ENCODE measurements at regions not wholly inside any gene's neighbourhood (a gene's known extent, or its start where the extent isn't known, plus 50 kb on each side); places are given as distances from the start of the nearest gene placed in this dataset.
"Not testable (repeated sequence)": the region's sequence is repeated elsewhere in the genome, so short reads cannot be mapped to it uniquely, and the experiment has no call there.

DNA sequence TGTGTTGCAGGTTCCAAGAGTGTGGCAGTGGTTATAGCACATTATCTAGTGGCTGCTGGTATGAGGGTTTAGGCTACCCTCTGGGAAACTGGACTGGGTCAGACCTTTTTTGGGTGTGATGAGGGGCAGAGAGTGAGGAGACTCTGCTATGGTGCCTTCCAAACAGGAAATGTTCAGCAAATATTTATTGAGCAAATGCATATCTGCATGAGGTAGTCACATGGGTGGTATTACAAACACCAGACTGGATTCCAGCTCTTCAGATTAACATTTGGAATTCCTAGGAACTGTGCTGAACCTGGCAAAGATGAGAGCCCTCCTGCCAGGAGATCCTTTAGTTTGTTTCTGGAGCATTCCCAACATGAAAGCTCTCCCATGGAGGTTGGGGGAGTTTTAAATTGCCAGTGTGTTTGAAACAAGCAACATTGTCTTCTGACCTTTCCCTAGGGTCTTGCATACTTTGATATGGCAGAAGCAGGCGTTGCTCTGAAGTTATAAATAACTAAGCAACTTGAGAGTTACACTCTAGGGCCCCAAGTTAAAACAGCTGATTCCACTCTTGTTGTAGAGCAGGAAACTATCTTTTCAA lies 341.2 kb upstream of the C2CD4B start:
- no peak for DNase-seq (ENCODE audit: low read depth)

DNA sequence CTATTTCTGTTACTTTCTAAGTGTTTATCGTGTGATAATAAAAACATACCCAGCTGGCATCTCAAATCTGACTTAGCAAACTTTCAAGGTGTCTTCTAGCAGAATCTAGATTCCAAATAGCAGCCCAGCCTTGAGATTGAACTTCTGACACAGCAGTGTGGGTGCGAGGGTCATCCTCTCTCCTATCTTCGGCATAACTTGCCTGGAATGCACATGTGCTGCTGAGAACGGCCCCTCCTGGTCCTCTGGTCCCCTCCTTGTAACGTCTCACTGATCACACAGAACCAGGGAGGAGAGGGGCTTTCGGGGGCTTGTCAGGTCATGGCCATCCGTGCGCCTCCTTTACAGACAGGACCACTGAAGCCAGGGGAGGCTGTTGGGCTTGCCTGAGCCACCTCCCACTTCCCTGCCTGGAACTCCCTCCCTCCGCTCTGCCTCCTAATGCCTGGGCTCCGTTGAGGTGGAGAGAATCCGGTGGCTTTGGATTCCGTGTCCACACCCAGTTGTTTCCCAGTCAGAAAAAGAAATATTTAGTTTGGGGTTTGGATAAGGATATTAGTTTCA lies 344.4 kb upstream of the C2CD4B start:
- no peak for DNase-seq (ENCODE audit: low read depth)

DNA sequence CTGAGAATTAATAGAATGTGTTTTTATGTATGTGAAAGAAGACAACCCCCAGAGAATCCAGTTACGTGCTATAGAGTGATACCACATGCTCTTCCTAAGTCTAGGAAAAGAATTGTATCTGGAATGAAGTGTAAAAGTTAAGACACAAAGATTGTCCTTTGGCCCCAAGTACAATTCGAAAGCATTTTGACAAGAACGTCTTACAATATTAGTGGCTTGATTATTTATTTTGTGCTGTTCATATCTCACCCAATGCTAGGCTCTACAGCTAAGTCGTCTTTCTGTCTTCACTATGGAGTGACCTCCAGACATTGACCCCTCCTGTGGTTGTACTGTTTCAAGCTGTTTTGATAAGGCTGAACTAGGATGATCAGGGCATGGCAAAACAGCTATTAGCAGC lies 345.7 kb upstream of the C2CD4B start:
- no peak for DNase-seq (ENCODE audit: low read depth)

DNA sequence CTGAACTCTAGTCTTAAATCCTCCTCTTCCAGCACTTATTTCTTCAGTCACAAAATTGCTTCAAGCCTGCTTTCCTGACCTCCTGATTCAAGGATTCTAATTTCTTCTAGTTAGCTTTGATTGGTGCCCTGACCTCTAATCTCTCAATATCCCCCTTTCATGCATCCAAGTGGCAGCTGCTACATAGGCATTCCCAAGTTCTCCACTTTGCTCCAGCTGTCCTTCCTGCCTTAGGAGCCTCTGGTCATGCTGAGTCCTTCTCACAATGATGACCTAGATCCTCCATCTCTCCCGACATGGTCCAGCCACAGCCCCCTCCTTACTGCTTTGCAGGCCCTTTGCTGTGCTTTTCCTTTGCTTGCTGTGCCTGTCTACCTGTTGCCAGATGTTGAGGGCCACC lies 347.8 kb upstream of the C2CD4B start:
- DNase-seq (ENCODE audit: low read depth): no peak

DNA sequence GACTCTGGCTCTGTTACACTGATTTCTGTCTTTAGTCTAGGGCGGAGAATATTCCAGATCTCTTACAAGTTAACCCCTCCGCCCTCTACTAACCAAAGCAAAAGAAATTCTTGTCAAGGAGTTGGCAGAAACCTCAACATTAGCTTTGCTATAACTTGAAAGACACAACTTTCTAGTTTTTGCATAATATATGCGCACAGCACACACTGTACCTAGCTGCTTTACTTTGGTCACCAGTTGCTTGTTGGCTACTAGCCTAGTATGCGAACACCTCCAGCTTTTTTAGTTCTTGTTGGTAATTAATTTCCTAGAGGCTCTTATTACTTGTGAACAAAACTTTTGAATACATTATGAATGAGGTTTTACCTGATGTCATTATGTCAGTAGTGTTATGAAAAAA lies 348.8 kb upstream of the C2CD4B start:
- DNase-seq (ENCODE audit: low read depth): no peak

DNA sequence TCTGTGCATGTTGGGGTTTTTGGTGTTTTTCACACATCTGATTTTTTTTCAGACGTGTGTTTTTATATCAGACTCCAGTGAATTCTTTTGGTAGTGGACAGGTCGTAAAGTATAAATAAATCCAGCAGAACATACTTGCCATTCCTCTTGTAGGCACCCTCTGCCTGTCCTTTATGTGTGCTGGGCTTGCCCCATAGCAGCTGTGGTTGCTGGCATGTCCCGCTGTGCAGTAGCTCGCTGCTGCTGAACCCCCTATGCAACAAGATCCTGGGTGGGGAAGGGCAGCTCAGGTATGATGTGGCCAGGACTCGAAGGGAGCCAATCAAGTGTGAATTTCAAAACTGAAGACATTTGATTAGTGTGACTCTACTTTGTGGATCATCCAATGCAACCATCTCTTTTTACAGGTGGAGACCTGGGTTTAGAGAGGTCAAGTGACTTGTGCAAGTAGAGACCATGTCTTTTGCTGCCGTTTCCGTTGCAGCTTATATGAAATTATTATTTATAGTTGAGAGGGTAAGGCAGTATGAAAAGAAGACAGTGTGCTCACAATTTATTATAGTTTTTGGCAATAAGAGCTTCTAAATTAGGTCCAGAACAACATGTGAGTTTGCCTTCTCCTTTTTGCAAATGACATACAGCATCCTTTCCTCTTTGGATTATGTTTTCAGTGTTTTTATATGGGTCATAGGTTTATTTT lies 350.8 kb upstream of the C2CD4B start:
- DNase-seq (ENCODE audit: low read depth): no peak

DNA sequence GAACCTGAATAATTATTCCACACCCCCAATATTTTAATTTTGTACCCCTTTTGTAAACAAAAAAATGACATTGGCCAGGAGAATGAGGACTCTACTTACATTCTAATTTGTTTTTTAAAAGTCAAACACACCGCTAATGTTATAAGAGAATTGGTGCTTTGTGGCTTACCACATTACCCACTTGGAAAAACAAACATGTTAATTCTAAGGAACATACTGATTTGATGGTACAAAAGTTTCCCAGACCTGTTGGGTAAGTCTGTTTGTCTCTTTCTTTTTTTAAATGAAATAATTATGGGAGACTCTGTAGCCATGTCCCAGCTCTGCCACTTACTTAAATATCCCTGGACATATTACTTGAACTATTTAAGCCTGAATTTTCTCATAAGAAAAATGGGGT lies 352.5 kb upstream of the C2CD4B start:
- no peak for DNase-seq (ENCODE audit: low read depth)

DNA sequence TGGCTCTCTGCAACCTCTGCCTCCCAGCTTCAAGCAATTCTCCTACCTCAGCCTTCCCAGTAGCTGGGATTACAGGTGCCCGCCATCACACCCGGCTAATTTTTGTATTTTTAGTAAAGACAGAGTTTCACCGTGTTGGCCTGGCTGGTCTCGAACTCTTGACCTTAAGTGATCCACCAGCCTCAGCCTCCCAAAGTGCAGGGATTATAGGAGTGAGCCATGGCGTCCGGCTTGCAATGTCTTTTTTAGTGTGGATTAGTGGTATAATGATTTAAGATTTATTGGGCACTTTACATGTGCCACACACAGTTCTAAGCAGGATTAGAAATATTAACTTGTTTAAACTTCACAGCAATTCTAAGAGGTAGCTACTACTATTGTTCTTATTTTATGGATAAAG lies 353.6 kb upstream of the C2CD4B start:
- not testable (repeated sequence) for DNase-seq (ENCODE audit: low read depth)

DNA sequence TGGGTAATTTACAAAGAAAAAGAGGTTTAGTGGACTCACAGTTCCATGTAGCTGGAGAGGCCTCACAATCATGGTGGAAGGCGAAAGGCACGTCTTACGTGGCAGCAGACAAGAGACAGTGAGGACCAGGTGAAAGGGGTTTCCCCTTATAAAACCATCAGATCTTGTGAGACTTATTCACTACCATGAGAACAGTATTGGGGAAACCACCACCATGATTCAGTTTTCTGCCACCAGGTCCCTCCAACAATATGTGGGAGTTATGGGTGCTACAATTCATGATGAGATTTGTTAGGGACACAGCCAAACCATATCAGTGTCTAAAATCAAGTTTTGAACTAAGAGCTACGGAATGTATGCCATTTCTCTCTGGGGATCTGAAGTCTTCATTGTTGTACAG lies 354.8 kb upstream of the C2CD4B start:
- DNase-seq (ENCODE audit: low read depth): no peak

DNA sequence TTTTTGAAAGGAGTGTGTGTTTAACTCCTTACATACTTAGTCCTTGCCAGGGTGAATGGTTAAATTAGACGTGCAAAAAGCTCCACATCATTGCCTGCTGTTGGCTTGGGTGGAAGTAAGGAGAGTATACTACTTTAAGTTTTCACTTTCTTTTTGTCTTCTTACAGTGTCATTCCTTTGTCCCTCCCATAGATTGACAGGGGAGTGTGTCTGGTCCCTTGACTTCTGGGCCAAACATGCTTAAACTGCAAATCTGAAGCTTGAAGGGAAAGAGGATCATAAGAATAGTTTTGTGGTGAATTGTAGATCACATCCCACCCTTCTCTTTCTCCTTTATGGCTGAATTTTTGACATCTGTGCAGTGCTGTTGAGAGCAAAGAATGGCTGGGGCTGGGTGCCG lies 355.8 kb upstream of the C2CD4B start:
- DNase-seq (ENCODE audit: low read depth): no peak

DNA sequence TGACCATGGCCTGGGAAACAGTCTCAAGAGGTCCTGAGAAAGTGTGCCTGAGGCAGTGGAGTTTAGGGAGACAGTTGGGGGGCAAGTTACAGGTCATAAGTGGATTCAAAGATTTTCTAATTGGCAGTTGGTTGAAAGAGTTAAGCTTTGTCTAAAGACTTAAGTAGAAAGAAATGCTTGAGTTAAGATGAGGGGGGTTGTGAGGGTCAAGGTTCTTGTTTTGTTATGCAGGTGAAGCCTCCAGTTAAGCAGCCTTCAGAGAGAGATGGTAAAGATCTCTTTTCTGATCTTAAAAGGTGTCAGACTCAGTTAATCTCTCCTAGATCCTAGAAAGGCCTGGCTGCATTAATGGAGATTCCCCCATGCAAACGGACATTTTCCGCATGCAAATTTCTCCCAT lies 356.3 kb upstream of the C2CD4B start:
- no peak for DNase-seq (ENCODE audit: low read depth)

DNA sequence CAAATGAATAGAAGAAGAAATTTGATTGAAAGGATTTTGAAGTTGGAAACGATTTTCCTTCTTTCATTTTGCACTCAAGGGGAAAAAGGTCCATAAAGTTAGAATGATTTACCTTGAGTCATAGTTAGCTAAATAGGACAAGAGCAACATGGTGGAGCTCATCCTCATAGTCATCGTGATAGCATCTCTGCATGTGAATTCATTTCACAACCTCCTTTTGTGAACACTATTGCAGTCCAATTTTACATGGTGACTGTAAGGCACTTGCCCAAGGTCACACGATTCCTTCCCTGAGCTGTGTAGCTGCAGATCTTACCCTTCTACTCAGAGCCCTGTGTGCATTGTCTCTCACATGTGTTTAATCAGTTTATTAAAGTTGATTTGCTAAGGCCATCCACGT lies 359.8 kb upstream of the C2CD4B start:
- no peak for DNase-seq (ENCODE audit: low read depth)

DNA sequence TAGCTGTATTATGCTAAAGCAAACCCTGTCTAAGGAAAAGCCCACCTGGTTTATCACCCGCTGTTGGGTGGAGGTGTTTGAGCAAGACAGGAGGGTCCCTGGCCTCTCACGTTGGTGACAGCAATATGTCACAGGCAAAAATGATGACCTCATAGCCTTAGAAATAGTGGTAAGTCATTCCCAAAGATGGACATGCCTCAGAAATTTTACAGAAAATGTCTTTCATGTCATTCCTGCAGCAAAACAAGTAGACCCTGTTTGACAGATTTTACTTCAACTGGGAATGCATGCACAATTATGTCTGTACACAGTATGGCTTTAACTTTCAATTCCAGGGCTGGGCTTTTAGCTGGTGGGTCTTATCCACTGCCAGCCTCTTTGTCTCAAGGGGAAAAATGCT lies 362.3 kb upstream of the C2CD4B start:
- no peak for DNase-seq (ENCODE audit: low read depth)

DNA sequence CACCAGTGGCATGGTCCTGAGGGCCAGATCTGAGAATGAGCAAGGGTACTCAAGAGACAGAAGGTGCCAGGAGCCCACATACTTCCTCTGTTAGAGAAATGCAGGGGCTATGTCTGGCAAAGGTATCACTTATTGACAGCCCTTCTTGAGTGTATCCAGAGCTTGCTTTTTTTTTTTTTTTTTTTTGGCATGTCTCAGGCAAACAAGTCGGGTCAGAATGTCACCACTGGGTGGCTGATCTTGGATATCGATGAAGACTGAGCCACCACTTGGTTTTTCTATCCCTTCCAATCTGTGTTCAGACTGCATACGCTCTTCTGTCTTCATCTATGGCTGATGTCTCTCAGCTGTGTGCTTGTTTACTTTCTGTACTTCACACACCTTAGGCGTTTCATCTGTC lies 363.4 kb upstream of the C2CD4B start:
- no peak for DNase-seq (ENCODE audit: low read depth)

DNA sequence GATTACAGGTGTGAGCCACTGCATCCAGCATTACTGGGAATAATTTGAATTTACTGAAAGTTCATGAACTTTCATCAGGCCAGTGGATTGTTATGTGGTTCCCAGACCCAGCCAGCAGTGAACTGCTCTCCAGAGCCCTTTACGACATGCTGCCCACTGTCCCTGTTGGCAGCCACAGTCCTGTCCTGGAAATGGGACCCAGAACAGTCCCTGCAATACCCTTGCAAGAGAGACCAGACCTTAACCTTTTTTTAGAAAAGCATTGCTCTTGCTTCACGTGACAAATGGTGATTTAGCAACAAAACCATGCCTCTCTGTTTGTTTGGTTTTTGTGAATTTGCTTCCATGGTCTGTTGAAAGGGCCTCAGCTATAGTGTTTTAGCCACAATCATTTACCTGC lies 367.3 kb upstream of the C2CD4B start:
- DNase-seq (ENCODE audit: low read depth): no peak

DNA sequence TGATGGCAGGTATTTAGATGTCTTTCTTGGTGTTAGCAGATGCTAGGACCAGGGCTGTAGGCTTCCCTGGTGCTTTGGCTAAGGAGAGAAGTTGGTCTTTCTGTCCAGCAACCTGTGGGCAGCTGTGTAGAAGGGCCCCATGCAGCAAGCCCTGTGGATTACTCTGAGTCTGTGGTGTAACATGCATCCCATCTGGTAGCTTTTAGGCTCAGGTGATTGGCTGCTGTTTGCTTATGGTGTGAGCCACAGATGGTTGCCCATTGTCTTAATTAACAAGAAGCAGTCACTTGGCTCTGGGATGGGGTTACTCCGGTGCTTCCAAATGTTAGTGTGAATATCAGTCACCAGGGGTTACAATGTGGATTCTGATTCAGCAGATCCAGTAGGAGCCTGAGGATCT lies 368.6 kb upstream of the C2CD4B start:
- DNase-seq (ENCODE audit: low read depth): no peak

DNA sequence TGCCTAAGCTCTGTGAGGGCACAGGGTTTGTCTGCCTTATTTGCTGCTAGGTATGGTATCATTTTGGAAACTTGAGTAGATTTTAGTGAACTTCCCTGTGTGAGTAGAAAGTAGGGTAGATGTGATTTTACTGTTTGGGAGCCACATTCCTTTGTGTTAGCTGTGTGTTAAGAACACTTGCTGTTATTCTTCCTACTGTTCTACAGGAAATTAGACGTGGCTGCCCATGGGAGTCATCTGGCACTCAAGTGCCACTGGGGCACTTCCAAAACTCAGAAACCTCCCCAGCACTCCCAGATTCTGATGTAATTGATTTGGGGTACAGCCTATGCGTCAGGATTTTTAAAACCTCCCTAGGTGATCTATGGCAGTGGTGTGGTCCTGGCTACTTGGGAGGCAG lies 369.9 kb upstream of the C2CD4B start:
- DNase-seq (ENCODE audit: low read depth): no peak

DNA sequence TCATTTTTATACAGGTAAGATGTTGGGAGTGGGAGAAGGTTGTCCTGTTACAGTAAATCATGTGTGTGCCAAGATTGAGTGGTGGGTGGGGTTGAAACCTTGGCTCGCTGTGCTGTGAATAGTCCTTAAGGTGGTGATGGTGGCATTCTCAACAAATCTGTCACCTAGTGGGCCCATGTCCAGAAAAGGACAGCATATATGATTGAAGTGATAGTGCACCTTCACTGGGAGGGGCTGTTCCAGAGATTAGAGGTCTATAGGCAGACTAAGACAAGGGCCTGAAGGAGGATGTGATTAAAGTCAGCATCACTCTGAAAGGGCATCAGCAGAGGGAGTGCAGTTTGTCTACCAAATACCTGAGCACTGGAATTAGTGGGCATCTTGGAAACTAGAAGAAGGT lies 374.2 kb upstream of the C2CD4B start:
- no peak for DNase-seq (ENCODE audit: low read depth)

DNA sequence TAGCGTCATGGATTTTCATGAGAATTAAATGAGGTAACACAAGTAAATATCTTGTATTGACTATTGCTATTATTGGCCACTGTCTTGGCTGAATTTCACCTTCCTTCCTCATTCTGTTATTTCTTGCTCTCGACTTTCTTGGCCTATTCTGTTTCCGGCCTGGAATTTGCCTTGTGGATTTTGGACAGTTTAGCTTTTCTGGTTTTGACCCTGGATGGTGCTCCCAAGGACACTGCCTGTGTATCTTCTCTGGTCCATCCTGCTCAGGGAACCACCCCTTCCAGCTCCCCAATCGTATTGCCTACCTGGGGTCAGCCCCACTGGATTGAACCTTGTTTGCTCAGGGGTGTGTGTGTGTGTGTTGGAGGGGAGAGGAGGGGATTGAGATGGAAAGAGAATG lies 376.2 kb upstream of the C2CD4B start:
- no peak for DNase-seq (ENCODE audit: low read depth)

DNA sequence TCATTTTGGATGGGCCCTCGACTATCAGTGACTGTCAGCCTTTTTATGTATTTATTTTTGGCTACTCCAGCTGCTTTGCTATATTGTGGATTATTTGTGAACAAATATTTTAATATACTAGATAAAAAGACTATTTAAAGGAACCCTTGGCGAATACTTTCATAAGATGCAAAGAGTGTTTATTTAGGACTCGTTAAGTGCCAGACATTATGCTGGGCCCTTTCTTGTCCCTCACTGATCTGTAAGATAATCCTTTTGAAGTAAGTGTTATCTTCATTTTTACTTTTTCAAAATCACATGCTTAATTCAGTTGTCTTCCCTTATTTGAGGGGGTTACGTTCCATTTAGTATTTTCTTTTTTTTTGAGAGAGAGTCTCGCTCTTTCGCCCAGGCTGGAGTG lies 376.8 kb upstream of the C2CD4B start:
- DNase-seq (ENCODE audit: low read depth): no peak

DNA sequence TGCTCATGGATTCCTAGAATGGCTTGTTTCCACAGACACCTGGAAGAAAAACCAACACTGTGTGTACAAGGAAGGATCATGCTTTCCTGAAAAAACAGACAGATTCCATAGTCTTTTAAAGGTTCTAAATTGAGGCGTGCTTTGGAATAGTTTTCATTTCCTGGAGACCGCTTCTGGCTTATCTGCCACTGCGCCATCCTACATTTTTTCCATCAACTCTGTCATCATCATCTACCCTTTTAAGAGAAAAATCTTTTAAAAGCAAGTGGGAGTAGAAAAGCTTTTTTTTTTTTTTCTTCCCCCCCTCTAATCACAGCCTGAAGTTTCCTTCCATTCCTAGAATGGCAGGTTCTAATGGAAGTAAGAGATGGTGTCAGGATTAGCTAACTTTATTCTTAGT lies 379.4 kb upstream of the C2CD4B start:
- no peak for DNase-seq (ENCODE audit: low read depth)

DNA sequence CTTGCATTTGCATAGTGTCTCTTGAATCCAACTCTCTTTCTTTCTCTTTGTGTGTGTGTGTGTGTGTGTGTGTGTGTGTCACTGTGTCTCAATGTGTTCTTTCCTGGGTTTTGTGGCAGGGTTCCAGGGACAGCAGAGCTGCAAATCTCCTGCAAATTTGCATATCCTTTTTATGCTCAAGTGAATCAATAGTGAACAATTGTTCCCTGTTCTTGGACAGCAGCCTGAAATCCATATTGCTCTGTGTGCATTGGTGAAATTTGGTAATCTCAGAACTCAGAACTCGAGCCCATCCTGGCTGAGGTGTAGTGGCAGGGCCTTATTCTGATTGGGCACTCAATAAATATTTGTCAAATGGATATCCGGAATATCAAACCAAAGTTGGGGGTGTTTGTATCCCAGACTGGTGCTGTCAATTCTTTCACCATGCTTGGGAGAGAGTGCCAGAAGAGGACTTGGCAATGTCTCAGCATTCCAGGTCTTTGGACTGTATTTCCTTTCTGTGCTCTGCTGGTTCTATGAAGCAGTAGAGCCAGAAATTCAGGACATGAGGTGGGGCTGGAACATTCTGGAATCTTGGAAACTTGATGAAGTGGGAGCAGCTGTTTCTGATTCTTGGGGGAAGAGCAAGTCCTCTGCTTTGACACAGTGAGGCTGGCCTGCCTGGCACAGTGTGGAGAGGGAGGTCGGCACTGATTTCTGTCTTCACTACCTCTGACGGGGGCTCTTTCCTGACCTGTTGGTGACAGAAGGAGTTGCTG lies 380.6 kb upstream of the C2CD4B start:
- DNase-seq (ENCODE audit: low read depth): no peak

DNA sequence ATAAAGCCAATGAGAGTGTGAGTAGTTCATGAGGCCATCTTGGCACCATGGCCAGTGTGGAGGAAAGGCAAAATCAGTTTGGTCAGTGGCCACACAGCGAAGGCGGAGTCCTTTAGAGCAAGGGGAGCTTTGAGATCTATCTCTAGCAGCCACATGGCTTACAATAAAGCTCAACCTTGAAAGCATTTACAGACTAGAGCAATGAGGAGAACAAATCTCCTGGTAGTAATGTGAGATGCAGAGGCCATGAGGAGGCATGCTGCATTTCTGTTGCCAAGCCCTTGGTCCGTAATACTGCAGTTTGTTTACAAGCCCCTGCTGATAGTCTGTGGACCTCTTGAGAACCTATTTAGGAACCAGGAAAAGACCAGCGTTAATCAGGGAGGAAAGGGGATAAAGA lies 381.5 kb upstream of the C2CD4B start:
- no peak for DNase-seq (ENCODE audit: low read depth)

All from activated T-helper 9 cell treated with anti-CD3 and anti-CD28 coated beads, Interleukin-2, amount 50 U/mL, for 16 hours (primary cell).